ENCODE measurements at regions not wholly inside any gene's neighbourhood (a gene's known extent, or its start where the extent isn't known, plus 50 kb on each side); places are given as distances from the start of the nearest gene placed in this dataset.

- WGBS, 2 donors = 75 to 89% methylated on average over 2 of the region's 2 CpGs
- no peak for DNase-seq (ENCODE audit: low spot score in 2 of 2)
- TF ChIP-seq CTCF (IDR thresholded peaks at IDR 0.05) = no peak
- TF ChIP-seq POLR2A (IDR thresholded peaks at IDR 0.05) = no peak
- H3K4me3 ChIP-seq (ENCODE audit: low read depth, poor library complexity, severe bottlenecking) = no peak overlapping the region
- intact Hi-C loops (cut with DNase I; ENCODE audit: low total_unique reads) = no loop called here
Observed at GRCh38 chr1:118688891-118689290, 299.3 kb downstream of the TBX15 start.

- no peak for DNase-seq (ENCODE audit: low spot score in 2 of 2)
- intact Hi-C loops (cut with DNase I; ENCODE audit: low total_unique reads) = no loop called here
- H3K4me3 ChIP-seq (ENCODE audit: low read depth, poor library complexity, severe bottlenecking) = no peak overlapping the region
- WGBS, 2 donors = 58 to 79% methylated on average over 2 of the region's 2 CpGs
- no peak for TF ChIP-seq POLR2A (IDR thresholded peaks at IDR 0.05)
- no peak for TF ChIP-seq CTCF (IDR thresholded peaks at IDR 0.05)
Observed at GRCh38 chr1:118661769-118662320, 326.3 kb downstream of the TBX15 start.

GRCh38 chr1:118660769-118661168 is 327.4 kb downstream of the TBX15 start:
- TF ChIP-seq CTCF (IDR thresholded peaks at IDR 0.05) (no peak), POLR2A (IDR thresholded peaks at IDR 0.05) (no peak)
- no peak overlapping the region for H3K4me3 ChIP-seq (ENCODE audit: low read depth, poor library complexity, severe bottlenecking)
- 12 to 19% methylated on average over 1 of the region's 1 CpG for WGBS, 2 donors
- intact Hi-C loops (cut with DNase I; ENCODE audit: low total_unique reads) = no loop called here
- no peak for DNase-seq (ENCODE audit: low spot score in 2 of 2)

- no peak for DNase-seq (ENCODE audit: low spot score in 2 of 2)
- H3K4me3 ChIP-seq (ENCODE audit: low read depth, poor library complexity, severe bottlenecking) = no peak overlapping the region
- 40 to 45% methylated on average over 3 of the region's 3 CpGs for WGBS, 2 donors
- intact Hi-C loops (cut with DNase I; ENCODE audit: low total_unique reads) = no loop called here
- TF ChIP-seq CTCF (IDR thresholded peaks at IDR 0.05) (no peak), POLR2A (IDR thresholded peaks at IDR 0.05) (no peak)
Observed at GRCh38 chr1:118659646-118660045, 328.5 kb downstream of the TBX15 start.

DNA sequence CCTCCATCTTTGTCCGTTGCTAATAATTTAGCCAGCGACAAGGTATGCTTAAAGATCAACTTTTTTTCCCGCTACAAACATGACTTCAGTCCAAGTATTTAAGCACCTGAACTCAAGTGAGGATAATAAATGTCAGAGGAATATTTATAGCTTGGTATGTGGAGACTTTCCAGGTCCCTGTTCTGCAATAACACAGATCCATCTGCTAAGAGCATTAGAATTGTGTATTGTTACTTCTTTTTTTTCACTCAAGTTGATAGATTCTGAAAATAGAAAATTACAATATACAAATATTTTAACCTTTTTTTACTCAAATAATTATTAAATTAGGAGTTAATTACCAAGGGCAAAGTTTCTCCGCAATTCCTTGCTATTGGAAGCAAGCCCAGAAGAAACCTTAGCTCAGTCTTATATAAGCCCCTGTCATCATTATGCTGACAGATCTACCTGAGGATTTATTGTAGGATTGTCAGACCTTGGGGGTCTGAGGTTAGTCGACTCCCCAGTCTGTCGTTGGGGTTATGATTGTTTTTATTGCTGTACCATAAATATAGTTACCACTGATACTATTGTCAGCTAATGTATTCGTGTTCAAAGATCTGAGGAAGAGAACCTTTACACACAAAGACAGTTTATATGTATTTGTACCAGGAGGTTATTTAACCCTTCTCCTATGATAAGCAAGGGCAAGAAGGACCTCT is 337.9 kb downstream of the TBX15 start:
- no peak for TF ChIP-seq CTCF (IDR thresholded peaks at IDR 0.05)
- TF ChIP-seq POLR2A (IDR thresholded peaks at IDR 0.05) = no peak
- intact Hi-C loops (cut with DNase I; ENCODE audit: low total_unique reads) = no loop called here
- 31 to 40% methylated on average over 7 of the region's 7 CpGs for WGBS, 2 donors
- H3K4me3 ChIP-seq (ENCODE audit: low read depth, poor library complexity, severe bottlenecking) = no peak overlapping the region
- DNase-seq (ENCODE audit: low spot score in 2 of 2) = no peak

All from lower leg skin (tissue), 4 donors.